ENCODE measurements at regions not wholly inside any gene's neighbourhood (a gene's known extent, or its start where the extent isn't known, plus 50 kb on each side); places are given as distances from the start of the nearest gene placed in this dataset.

DNA sequence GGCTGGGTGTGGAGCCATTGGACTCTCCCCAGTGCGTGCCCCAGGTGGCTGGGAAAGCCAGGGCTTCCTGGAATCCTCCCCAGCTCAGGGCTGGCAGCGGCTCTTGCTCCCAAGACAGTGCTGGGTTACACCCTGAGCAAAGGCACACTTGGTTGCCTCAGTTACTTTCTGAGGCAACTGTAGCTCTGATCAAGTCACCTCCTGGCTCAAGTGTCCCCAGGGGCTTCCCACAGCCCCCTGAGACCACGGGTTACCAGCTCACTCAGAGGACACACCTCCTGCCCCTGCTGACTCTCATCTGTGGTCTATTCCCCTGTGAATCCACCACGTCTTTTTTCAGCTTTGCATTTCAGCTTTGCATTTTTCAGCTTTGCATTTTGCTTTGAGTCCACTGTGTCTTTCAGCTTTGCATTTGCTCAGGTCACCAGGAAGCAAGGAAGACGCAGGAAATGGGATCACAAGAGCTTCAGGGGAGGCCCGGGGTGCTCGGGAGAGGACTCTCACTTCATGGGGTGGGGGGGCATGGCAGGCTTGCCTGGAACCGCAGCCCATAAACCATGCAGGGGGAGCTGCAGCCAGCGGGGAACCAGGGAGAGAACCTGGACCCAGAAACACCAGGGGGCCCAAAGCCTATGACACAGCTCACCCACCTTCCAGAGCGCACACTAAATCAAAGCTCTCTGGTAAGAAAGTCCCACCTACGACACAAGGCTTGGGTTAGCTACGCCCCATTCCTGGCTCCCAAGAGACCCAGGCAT is 138.0 kb upstream of the ASB18 start:
- FAIRE-seq, result no peak
- no peak for DNase-seq (ENCODE audit: extremely low spot score, insufficient read length, low read depth)

DNA sequence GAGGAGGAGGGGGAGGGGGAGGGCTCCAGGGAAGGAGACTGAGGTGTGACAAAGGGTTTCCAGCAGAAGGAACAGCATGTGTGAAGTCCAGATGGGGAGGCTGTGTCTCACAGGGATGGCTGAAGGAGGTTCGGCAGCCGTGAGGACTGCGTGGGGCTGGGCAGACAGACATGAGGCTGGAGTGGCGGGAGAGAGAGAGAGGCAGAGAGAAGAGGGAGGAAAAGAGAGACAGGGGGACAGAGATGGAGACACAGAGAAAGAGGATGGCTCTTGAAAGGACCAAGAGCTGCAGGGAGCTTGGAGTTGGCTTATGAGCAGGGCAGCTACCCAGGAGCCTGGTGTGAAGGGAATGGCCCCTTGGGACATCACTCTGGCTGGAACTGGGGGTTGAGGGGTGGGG is 138.9 kb upstream of the ASB18 start:
- FAIRE-seq (no peak), DNase-seq (ENCODE audit: extremely low spot score, insufficient read length, low read depth) (no peak)

- FAIRE-seq (no peak), DNase-seq (ENCODE audit: extremely low spot score, insufficient read length, low read depth) (no peak)
These were observed 139.6 kb upstream of the ASB18 start for GRCh38 chr2:236403811-236404210.

DNA sequence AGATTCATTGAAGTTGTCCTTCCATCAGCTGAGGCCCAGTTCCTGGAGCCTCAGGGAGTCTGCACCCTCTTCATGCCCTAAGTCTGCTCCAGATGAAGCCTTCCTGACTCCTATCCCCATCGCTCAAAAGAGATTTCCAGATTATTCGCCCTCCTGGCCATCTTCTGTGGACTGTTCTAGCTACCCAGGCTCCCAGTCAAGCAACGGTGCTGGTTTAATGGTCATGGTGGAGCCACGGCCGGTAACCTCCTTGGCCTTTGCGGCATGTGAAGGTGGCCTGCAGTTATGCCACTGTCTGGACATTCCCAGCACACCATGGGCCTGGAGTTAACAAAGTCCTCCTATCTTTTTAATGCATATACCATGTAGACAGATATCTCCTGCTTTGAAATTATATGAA is 140.1 kb upstream of the ASB18 start:
- FAIRE-seq, result no peak
- no peak for DNase-seq (ENCODE audit: extremely low spot score, insufficient read length, low read depth)

GRCh38 chr2:236405357-236405756 is 141.2 kb upstream of the ASB18 start:
- no peak for DNase-seq (ENCODE audit: extremely low spot score, insufficient read length, low read depth)
- no peak for FAIRE-seq

GRCh38 chr2:236408090-236408489 is 143.9 kb upstream of the ASB18 start:
- no peak for FAIRE-seq

DNA sequence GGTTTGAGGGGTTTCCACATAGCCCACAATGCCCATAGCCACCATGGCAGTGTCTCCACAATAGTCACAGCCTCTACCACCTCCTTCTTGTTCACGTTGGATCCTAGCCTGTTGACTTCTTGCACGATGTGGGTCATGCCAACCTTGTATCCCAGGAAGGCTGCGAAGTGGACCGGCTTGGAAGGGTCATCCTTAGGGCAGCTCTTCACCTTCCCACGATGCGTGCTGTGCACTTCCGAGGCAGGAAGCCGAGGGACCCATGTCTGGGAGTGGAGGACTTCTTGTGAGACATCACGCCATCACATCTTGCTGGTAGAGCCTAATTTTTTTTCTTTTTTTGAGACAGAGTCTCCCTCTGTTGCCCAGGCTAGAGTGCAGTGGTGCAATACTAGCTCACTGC is 144.6 kb upstream of the ASB18 start:
- no peak for DNase-seq (ENCODE audit: extremely low spot score, insufficient read length, low read depth)
- no peak for FAIRE-seq

More at GRCh38 chr2:236408090-236408489, 143.9 kb upstream of the ASB18 start:
- DNase-seq (ENCODE audit: extremely low spot score, insufficient read length, low read depth), result no peak

GRCh38 chr2:236415684-236416444 is 151.7 kb upstream of the ASB18 start:
- DNase-seq (ENCODE audit: extremely low spot score, insufficient read length, low read depth), result no peak
- FAIRE-seq, result no peak

GRCh38 chr2:236417150-236417549 is 152.5 kb upstream of the ACKR3 start:
- no peak for DNase-seq (ENCODE audit: extremely low spot score, insufficient read length, low read depth)
- no peak for FAIRE-seq

GRCh38 chr2:236430584-236430983 is 139.0 kb upstream of the ACKR3 start:
- DNase-seq (ENCODE audit: extremely low spot score, insufficient read length, low read depth), result no peak
- FAIRE-seq, result no peak

GRCh38 chr2:236434593-236434992 is 135.0 kb upstream of the ACKR3 start:
- FAIRE-seq (no peak), DNase-seq (ENCODE audit: extremely low spot score, insufficient read length, low read depth) (no peak)

GRCh38 chr2:236440110-236440881 is 129.3 kb upstream of the ACKR3 start:
- DNase-seq (ENCODE audit: extremely low spot score, insufficient read length, low read depth), result no peak
- no peak for FAIRE-seq

DNA sequence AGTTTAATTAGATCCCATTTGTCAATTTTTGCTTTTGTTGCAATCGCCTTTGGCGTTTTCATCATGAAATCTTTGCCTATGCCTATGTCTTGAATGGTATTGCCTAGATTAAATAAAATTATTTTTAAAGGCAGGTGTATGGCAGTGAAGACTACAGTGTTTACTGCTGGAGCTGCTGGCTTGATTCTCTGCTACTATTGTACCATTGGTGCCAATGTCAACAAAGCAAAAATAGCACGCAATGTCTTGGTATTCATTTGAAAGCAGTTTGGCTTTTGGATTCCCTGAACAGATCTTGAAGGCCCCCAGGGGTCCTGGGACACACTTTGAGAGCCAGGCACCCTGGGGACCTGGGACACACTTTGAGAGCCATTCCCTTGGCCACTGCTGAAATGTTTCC is 125.4 kb upstream of the ACKR3 start:
- FAIRE-seq, result no peak

GRCh38 chr2:236445678-236446077 is 123.9 kb upstream of the ACKR3 start:
- DNase-seq (ENCODE audit: extremely low spot score, insufficient read length, low read depth), result no peak
- no peak for FAIRE-seq

More for the DNA sequence above, 125.4 kb upstream of the ACKR3 start:
- DNase-seq (ENCODE audit: extremely low spot score, insufficient read length, low read depth), result no peak

DNA sequence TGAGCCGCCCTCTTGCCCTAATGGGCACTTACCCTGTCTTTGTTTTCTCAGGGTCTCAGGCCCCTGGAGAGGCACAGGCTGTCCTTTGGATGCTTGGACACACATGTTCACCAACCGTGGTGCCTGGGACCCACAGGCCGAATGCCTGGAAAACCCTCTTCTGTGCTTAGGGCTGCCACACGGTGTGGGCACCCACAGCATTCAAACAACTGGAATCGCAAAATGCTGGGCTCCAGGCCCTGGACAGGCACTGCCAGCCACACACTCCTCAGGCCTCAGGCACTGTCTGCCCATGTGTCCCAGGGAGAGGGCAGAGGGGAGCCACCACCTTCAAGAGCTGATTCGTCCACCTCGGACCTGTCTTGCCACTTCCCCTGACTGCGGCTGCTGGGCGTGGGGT is 123.1 kb upstream of the ACKR3 start:
- no peak for FAIRE-seq
- no peak for DNase-seq (ENCODE audit: extremely low spot score, insufficient read length, low read depth)

- no peak for FAIRE-seq
- no peak for DNase-seq (ENCODE audit: extremely low spot score, insufficient read length, low read depth)
These were observed 120.4 kb upstream of the ACKR3 start for GRCh38 chr2:236449167-236449761.

- no peak for DNase-seq (ENCODE audit: extremely low spot score, insufficient read length, low read depth)
- no peak for FAIRE-seq
These were observed 117.4 kb upstream of the ACKR3 start for GRCh38 chr2:236452238-236452637.

GRCh38 chr2:236454076-236454475 is 115.5 kb upstream of the ACKR3 start:
- no peak for FAIRE-seq

DNA sequence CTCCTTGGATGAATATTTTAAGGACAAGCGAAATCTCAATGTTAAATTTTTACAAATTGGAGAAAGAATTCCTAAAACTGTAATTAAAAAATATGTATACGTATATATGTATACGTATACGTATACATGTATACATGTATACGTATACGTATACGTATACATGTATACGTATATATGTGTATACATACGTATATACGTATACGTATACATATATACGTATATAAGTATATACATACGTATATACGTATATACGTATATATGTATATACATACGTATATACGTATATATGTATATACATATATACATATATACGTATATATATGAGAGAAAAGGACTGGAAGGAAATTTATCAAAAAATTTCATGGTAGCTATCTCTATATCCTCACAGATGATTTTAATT is 110.2 kb upstream of the ACKR3 start:
- FAIRE-seq (no peak), DNase-seq (ENCODE audit: extremely low spot score, insufficient read length, low read depth) (no peak)

More at GRCh38 chr2:236454076-236454475, 115.5 kb upstream of the ACKR3 start:
- no peak for DNase-seq (ENCODE audit: extremely low spot score, insufficient read length, low read depth)

DNA sequence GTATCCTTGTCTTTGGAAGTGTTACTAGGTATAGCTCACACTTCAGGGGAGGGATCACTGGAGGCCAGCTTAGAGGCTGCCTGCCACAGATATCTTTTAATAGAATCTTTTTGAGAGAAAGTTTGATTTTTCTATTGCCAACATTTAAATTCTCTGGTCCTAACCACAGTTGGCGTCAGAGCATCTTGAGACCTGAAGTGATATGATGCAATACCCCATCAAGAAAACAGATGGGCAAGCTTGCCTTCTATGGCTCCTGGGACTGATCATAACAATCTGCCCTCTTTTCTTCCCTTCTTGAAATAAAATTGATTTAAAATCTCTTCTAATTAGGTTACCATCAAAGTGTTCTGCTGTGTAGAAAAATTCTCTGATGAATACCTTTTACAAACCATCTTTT is 105.5 kb upstream of the ACKR3 start:
- no peak for DNase-seq (ENCODE audit: extremely low spot score, insufficient read length, low read depth)
- FAIRE-seq, result no peak
